SK-N-SH treated with all-trans-retinoic acid at 6 μM for 48 hours (cell line): ENCODE measurements at regions not wholly inside any gene's neighbourhood (a gene's known extent, or its start where the extent isn't known, plus 50 kb on each side); places are given as distances from the start of the nearest gene placed in this dataset.

Experiments
- ATAC-seq: fragments of 200-7000 bp; cut with Tn5 transposase; 3 replicates; pipeline ENCODE4 v1.9.1; 2020; ENCODE audit warnings: mild to moderate bottlenecking, moderate library complexity
- ARNTL ChIP-seq: fragments of 450-650 bp; formaldehyde crosslinking; IDR thresholded peaks from 2 replicates; pipeline ENCODE4 v1.5.0; 2020; ENCODE audit warnings: low read depth, mild to moderate bottlenecking, moderate library complexity, borderline replicate concordance
- BACH2 ChIP-seq: fragments of 250-450 bp; sonication (Bioruptor Pico); IDR thresholded peaks from 2 replicates; pipeline ENCODE4 v1.9.0; 2021; ENCODE audit warnings: mild to moderate bottlenecking, borderline replicate concordance
- CREB5 ChIP-seq: fragments of 250-450 bp; sonication (Bioruptor Pico); IDR thresholded peaks from 2 replicates; pipeline ENCODE4 v1.5.1; 2020; ENCODE audit warnings: low read depth, mild to moderate bottlenecking, moderate library complexity
- CSDC2 ChIP-seq: fragments of 250-450 bp; sonication (Bioruptor Pico); IDR thresholded peaks from 2 replicates; pipeline ENCODE4 v1.5.0; 2020; ENCODE audit warnings: mild to moderate bottlenecking, moderate library complexity
- CSRNP3 ChIP-seq: fragments of 250-450 bp; sonication (Bioruptor Pico); IDR thresholded peaks from 2 replicates; pipeline ENCODE4 v1.5.1; 2021; ENCODE audit warnings: mild to moderate bottlenecking, moderate library complexity
- ESRRG ChIP-seq: fragments of 250-450 bp; sonication (Bioruptor Pico); IDR thresholded peaks from 2 replicates; pipeline ENCODE4 v1.6.1; 2021; ENCODE audit warnings: mild to moderate bottlenecking
- GLIS3 ChIP-seq: fragments of 250-450 bp; sonication (Bioruptor Pico); IDR thresholded peaks from 2 replicates; pipeline ENCODE4 v1.5.0; 2020; ENCODE audit warnings: mild to moderate bottlenecking, moderate library complexity
- ISL1 ChIP-seq: fragments of 250-450 bp; sonication (Bioruptor Pico); IDR thresholded peaks from 2 replicates; pipeline ENCODE4 v2.1.2; 2022; ENCODE audit warnings: mild to moderate bottlenecking, moderate library complexity
- OSR1 ChIP-seq: fragments of 250-450 bp; sonication (Bioruptor Pico); IDR thresholded peaks from 2 replicates; pipeline ENCODE4 v1.8.0; 2022; ENCODE audit warnings: moderate library complexity, mild to moderate bottlenecking, inconsistent platforms
- PPARA ChIP-seq: fragments of 250-450 bp; sonication (Bioruptor Pico); IDR thresholded peaks from 2 replicates; pipeline ENCODE4 v1.5.0; 2020; ENCODE audit warnings: mild to moderate bottlenecking, borderline replicate concordance
- RARB ChIP-seq: fragments of 250-450 bp; sonication (Bioruptor Pico); IDR thresholded peaks from 2 replicates; pipeline ENCODE4 v1.8.0; 2021; ENCODE audit warnings: mild to moderate bottlenecking, moderate library complexity
- SNAI2 ChIP-seq: fragments of 250-450 bp; sonication (Bioruptor Pico); IDR thresholded peaks from 2 replicates; pipeline ENCODE4 v1.5.0; 2020; ENCODE audit warnings: mild to moderate bottlenecking, moderate library complexity
- TCF4 ChIP-seq: fragments of 250-450 bp; sonication (Bioruptor Pico); IDR thresholded peaks from 2 replicates; pipeline ENCODE4 v1.8.0; 2021; ENCODE audit warnings: mild to moderate bottlenecking, moderate library complexity, borderline replicate concordance
- TOX ChIP-seq: fragments of 250-450 bp; sonication (Bioruptor Pico); IDR thresholded peaks from 2 replicates; pipeline ENCODE4 v1.8.0; 2021; ENCODE audit warnings: mild to moderate bottlenecking, moderate library complexity, borderline replicate concordance
- TSHZ2 ChIP-seq: fragments of 250-450 bp; sonication (Bioruptor Pico); IDR thresholded peaks from 2 replicates; pipeline ENCODE4 v1.5.0; 2020; ENCODE audit warnings: mild to moderate bottlenecking, moderate library complexity
- ZC3H10 ChIP-seq: fragments of 250-450 bp; sonication (Bioruptor Pico); IDR thresholded peaks from 2 replicates; pipeline ENCODE4 v1.5.1; 2021; ENCODE audit warnings: mild to moderate bottlenecking, moderate library complexity
- ZFP3 ChIP-seq: fragments of 250-450 bp; sonication (Bioruptor Pico); IDR thresholded peaks from 2 replicates; pipeline ENCODE4 v1.5.0; 2020; ENCODE audit warnings: mild to moderate bottlenecking, moderate library complexity
- ZFP30 ChIP-seq: fragments of 450-650 bp; formaldehyde crosslinking; IDR thresholded peaks from 2 replicates; pipeline ENCODE4 v1.5.0; 2022; ENCODE audit warnings: mild to moderate bottlenecking, moderate library complexity
- ZNF565 ChIP-seq: fragments of 450-650 bp; formaldehyde crosslinking; conservative IDR thresholded peaks from 2 replicates; pipeline ENCODE4 v1.5.0; 2020; ENCODE audit warnings: low read depth, mild to moderate bottlenecking, moderate library complexity
- ZNF70 ChIP-seq: fragments of 450-650 bp; formaldehyde crosslinking; IDR thresholded peaks from 2 replicates; pipeline ENCODE4 v1.5.0; 2020; ENCODE audit warnings: mild to moderate bottlenecking, moderate library complexity
- ZNF8 ChIP-seq: fragments of 450-650 bp; formaldehyde crosslinking; IDR thresholded peaks from 2 replicates; pipeline ENCODE4 v1.5.0; 2020; ENCODE audit warnings: mild to moderate bottlenecking, moderate library complexity
- TF ChIP-seq, protein P1 (sequence below): fragments of 250-450 bp; sonication (Bioruptor Pico); IDR thresholded peaks from 2 replicates; pipeline ENCODE4 v1.8.0; 2021; ENCODE audit warnings: low read depth, mild to moderate bottlenecking, moderate library complexity, borderline replicate concordance

GRCh38 chr1:209156991-209157390 lies 426.5 kb upstream of the CAMK1G start:
- no peak for TF ChIP-seq TOX (CRISPR knock-in tag)
- TF ChIP-seq PPARA (CRISPR knock-in tag): no peak
- no peak for TF ChIP-seq ZFP3 (CRISPR knock-in tag)
- TF ChIP-seq GLIS3 (CRISPR knock-in tag): no peak
- TF ChIP-seq, protein P1, sequence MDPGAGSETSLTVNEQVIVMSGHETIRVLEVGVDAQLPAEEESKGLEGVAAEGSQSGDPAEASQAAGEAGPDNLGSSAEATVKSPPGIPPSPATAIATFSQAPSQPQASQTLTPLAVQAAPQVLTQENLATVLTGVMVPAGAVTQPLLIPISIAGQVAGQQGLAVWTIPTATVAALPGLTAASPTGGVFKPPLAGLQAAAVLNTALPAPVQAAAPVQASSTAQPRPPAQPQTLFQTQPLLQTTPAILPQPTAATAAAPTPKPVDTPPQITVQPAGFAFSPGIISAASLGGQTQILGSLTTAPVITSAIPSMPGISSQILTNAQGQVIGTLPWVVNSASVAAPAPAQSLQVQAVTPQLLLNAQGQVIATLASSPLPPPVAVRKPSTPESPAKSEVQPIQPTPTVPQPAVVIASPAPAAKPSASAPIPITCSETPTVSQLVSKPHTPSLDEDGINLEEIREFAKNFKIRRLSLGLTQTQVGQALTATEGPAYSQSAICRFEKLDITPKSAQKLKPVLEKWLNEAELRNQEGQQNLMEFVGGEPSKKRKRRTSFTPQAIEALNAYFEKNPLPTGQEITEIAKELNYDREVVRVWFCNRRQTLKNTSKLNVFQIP (CRISPR knock-in tag): no peak
- TF ChIP-seq ZFP30 (CRISPR knock-in tag): no peak
- no peak for TF ChIP-seq OSR1 (CRISPR knock-in tag)
- TF ChIP-seq ZNF70: no peak
- no peak for TF ChIP-seq BACH2 (CRISPR knock-in tag)
- TF ChIP-seq ESRRG (CRISPR knock-in tag): no peak
- no peak for TF ChIP-seq CSDC2 (CRISPR knock-in tag)
- ATAC-seq: no peak

GRCh38 chr1:209157546-209158249 lies 425.8 kb upstream of the CAMK1G start:
- ATAC-seq: no peak

DNA sequence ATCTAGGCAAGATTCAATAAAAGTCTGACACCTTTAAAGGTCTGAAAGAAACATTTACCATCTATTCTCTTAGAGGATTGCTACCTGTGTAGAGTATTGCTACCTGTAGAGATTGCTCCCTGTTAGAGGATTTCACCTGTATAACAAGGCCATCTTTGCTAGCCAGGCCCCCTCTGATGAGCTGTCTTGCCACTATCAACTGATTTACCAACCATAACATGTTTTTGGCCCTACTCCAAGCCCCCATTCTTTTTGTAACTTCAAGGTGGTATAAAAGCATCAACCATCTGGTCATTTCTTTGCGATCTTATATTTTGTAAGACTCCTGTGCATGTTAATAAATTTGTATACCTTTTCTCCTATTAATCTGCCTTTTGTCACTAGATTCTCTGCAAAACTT lies 424.7 kb upstream of the CAMK1G start:
- TF ChIP-seq OSR1 (CRISPR knock-in tag) (no peak), TOX (CRISPR knock-in tag) (no peak), ZNF8 (no peak), SNAI2 (CRISPR knock-in tag) (no peak), GLIS3 (CRISPR knock-in tag) (no peak), CSDC2 (CRISPR knock-in tag) (no peak), ARNTL (CRISPR knock-in tag) (no peak), ZC3H10 (CRISPR knock-in tag) (no peak), CSRNP3 (no peak), ISL1 (CRISPR knock-in tag) (no peak), ESRRG (CRISPR knock-in tag) (no peak), TSHZ2 (CRISPR knock-in tag) (no peak), PPARA (CRISPR knock-in tag) (no peak), ZFP3 (CRISPR knock-in tag) (no peak), TCF4 (CRISPR knock-in tag) (no peak), RARB (CRISPR knock-in tag) (no peak), CREB5 (CRISPR knock-in tag) (no peak), ZFP30 (CRISPR knock-in tag) (no peak), ZNF70 (no peak)
- TF ChIP-seq, protein P1 (CRISPR knock-in tag): no peak
- TF ChIP-seq, all 23 proteins: peak for 0
- no peak for ATAC-seq

More at GRCh38 chr1:209157546-209158249, 425.8 kb upstream of the CAMK1G start:
- TF ChIP-seq ARNTL (CRISPR knock-in tag) (no peak), ZNF565 (no peak), SNAI2 (CRISPR knock-in tag) (no peak), ZC3H10 (CRISPR knock-in tag) (no peak), TCF4 (CRISPR knock-in tag) (no peak), CREB5 (CRISPR knock-in tag) (no peak), TOX (CRISPR knock-in tag) (no peak)
